BLaER1 (cell line): ENCODE measurements at regions not wholly inside any gene's neighbourhood (a gene's known extent, or its start where the extent isn't known, plus 50 kb on each side); places are given as distances from the start of the nearest gene placed in this dataset.

Experiments used
- H3K27ac ChIP-seq: shearing (Covaris generic); formaldehyde crosslinking; 2 replicates; pipeline ENCODE4 v1.8.1; 2022
- H3K27me3 ChIP-seq: shearing (Covaris generic); formaldehyde crosslinking; 2 replicates; pipeline ENCODE4 v1.8.1; 2022
- H3K36me3 ChIP-seq: shearing (Covaris generic); formaldehyde crosslinking; 2 replicates; pipeline ENCODE4 v1.8.1; 2022
- H3K4me1 ChIP-seq: shearing (Covaris generic); formaldehyde crosslinking; 2 replicates; pipeline ENCODE4 v1.8.1; 2022
- H3K4me2 ChIP-seq: shearing (Covaris generic); formaldehyde crosslinking; 2 replicates; pipeline ENCODE4 v1.8.1; 2022
- H3K4me3 ChIP-seq: shearing (Covaris generic); formaldehyde crosslinking; 2 replicates; pipeline ENCODE4 v1.8.1; 2022
- H3K9ac ChIP-seq: shearing (Covaris generic); formaldehyde crosslinking; 2 replicates; pipeline ENCODE4 v1.8.1; 2022
- H3K9me3 ChIP-seq: shearing (Covaris generic); formaldehyde crosslinking; 2 replicates; pipeline ENCODE4 v1.8.1; 2022
- H4K20me1 ChIP-seq: shearing (Covaris generic); formaldehyde crosslinking; 2 replicates; pipeline ENCODE4 v1.8.1; 2022
- Cebpa-rat ChIP-seq: shearing (Covaris generic); IDR thresholded peaks from 2 replicates; pipeline ENCODE4 v1.8.1; 2022

DNA sequence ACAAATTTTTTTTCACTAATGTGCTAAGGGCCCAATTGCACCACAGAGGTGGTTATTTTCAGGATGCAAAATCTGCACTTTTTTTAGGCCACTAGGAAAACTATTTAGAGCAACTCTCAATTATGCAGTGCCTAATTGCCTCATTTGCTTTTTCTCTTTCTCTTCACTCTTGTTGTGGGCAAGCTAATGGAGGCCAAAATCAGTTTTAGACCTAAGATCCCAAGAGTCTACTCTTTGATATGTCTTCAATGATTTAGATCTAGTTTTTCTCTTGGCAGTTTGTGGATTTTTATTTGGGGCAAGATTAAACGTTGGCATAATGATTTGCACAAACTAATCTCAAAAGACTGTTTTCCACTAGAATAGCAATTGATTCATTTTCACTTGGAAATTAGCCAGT lies 1996.9 kb downstream of the LRRC4C start:
- Histone ChIP-seq H3K4me1 (no peaks in the 10 kb centered on the region), H3K27me3 (no peaks in the 10 kb centered on the region), H3K36me3 (no peaks in the 10 kb centered on the region), H3K9ac (no peak overlapping the region), H3K4me3 (no peak overlapping the region), H3K27ac (no peak overlapping the region), H3K4me2 (no peak overlapping the region), H3K9me3 (no peaks in the 10 kb centered on the region), H4K20me1 (no peaks in the 10 kb centered on the region)
- no peak for TF ChIP-seq Cebpa-rat

DNA sequence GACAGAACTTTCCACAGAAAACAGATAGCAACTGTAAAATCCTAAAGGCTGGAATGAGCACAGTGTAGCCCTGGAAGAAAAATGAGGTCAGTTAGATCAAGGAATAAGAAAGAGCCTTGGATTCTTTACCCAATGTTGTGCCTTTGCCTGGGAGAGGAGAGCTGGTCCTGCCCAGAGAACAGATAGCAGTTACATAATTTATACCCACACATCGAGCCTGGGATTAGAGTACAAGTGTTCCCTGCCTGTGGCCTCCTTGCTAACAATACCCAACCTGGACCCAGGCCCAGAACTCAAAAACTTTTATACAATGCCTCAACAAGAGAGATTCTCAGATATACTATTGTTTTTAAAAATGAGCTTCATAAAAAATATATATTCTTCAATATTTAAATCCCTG lies 1998.4 kb downstream of the LRRC4C start:
- Histone ChIP-seq H3K4me3 (no peak overlapping the region), H3K9ac (no peak overlapping the region), H3K4me2 (no peak overlapping the region), H4K20me1 (no peaks in the 10 kb centered on the region), H3K27me3 (no peaks in the 10 kb centered on the region), H3K27ac (no peak overlapping the region), H3K36me3 (no peaks in the 10 kb centered on the region), H3K4me1 (no peaks in the 10 kb centered on the region), H3K9me3 (no peaks in the 10 kb centered on the region)
- no peak for TF ChIP-seq Cebpa-rat

- Histone ChIP-seq H3K27me3 (no peaks in the 10 kb centered on the region), H3K36me3 (no peaks in the 10 kb centered on the region), H3K9ac (no peak overlapping the region), H4K20me1 (no peaks in the 10 kb centered on the region), H3K9me3 (no peaks in the 10 kb centered on the region), H3K27ac (no peak overlapping the region), H3K4me3 (no peak overlapping the region), H3K4me2 (no peak overlapping the region), H3K4me1 (no peaks in the 10 kb centered on the region)
- no peak for TF ChIP-seq Cebpa-rat
Measured at GRCh38 chr11:39459606-39460005, 1999.8 kb downstream of the LRRC4C start.

- Histone ChIP-seq H4K20me1 (no peaks in the 10 kb centered on the region), H3K27me3 (no peaks in the 10 kb centered on the region), H3K4me1 (no peaks in the 10 kb centered on the region), H3K27ac (no peak overlapping the region), H3K4me2 (no peak overlapping the region), H3K9me3 (no peaks in the 10 kb centered on the region), H3K4me3 (no peak overlapping the region), H3K36me3 (no peaks in the 10 kb centered on the region), H3K9ac (no peak overlapping the region)
- no peak for TF ChIP-seq Cebpa-rat
Measured at GRCh38 chr11:39458481-39458880, 2001.0 kb downstream of the LRRC4C start.

GRCh38 chr11:39443424-39444022 lies 2015.9 kb downstream of the LRRC4C start:
- Histone ChIP-seq H3K4me2 (no peak overlapping the region), H3K4me3 (no peak overlapping the region), H3K27ac (no peak overlapping the region), H3K27me3 (no peaks in the 10 kb centered on the region), H3K9me3 (peaks cover 7% of the 10 kb centered on the region), H3K9ac (no peak overlapping the region), H3K36me3 (no peaks in the 10 kb centered on the region), H4K20me1 (no peaks in the 10 kb centered on the region), H3K4me1 (no peaks in the 10 kb centered on the region)
- TF ChIP-seq Cebpa-rat, result no peak

- Histone ChIP-seq H3K9me3 (peaks cover 7% of the 10 kb centered on the region), H3K27ac (no peak overlapping the region), H3K9ac (no peak overlapping the region), H3K27me3 (no peaks in the 10 kb centered on the region), H3K36me3 (no peaks in the 10 kb centered on the region), H3K4me1 (no peaks in the 10 kb centered on the region), H3K4me2 (no peak overlapping the region), H4K20me1 (no peaks in the 10 kb centered on the region), H3K4me3 (no peak overlapping the region)
- TF ChIP-seq Cebpa-rat, result no peak
Measured at GRCh38 chr11:39442177-39442576, 2017.3 kb downstream of the LRRC4C start.

GRCh38 chr11:39435641-39436040 lies 2023.8 kb downstream of the LRRC4C start:
- Histone ChIP-seq H4K20me1 (no peaks in the 10 kb centered on the region), H3K4me1 (peaks cover 6% of the 10 kb centered on the region; the same call in 1 of the 2 replicates), H3K27me3 (no peaks in the 10 kb centered on the region), H3K4me2 (no peak overlapping the region), H3K36me3 (no peaks in the 10 kb centered on the region), H3K9me3 (no peaks in the 10 kb centered on the region), H3K4me3 (no peak overlapping the region), H3K9ac (no peak overlapping the region), H3K27ac (no peak overlapping the region)
- no peak for TF ChIP-seq Cebpa-rat

DNA sequence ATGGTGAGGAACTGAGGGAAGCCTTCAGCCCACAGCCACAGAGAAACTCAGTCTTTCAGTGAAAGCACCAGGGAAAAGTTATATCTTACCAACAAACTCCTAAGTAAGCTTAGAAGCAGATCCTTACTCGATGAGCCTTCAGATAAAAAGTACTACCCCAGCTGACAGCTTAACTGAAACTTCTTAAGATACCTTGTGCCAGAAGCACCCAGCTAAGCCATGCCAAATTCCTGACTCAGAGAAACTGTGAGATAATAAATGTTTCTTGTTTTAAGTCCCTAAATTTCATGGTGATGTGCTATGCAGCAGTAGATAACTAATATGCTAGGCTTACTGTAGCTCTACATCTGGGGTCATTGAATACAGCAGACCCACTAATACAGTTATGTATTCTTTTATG lies 2025.0 kb downstream of the LRRC4C start:
- Histone ChIP-seq H3K27me3 (no peaks in the 10 kb centered on the region), H4K20me1 (no peaks in the 10 kb centered on the region), H3K36me3 (no peaks in the 10 kb centered on the region), H3K9ac (no peak overlapping the region), H3K4me3 (no peak overlapping the region), H3K4me1 (peaks cover 6% of the 10 kb centered on the region; the same call in 1 of the 2 replicates), H3K27ac (no peak overlapping the region), H3K9me3 (no peaks in the 10 kb centered on the region), H3K4me2 (no peak overlapping the region)
- TF ChIP-seq Cebpa-rat, result no peak

DNA sequence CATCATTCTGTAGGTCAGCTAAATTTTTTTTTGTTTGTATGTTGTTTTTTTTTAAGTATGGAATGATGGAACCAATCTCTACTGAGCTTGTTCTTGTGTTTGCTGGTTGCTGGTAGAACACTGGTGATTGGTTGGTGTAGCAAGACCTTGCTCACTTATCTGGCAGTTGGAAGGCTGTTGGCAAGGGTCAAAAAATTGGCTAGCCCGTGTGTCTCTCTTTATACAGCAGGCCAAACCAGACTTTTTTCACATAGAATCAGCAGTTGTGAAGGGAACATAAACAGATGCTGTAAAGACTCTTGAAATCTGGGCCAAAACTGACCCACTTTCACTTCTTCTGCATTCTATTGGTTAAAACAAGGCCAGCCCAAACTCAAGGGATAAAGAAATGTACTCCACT lies 2026.5 kb downstream of the LRRC4C start:
- no peak for TF ChIP-seq Cebpa-rat
- Histone ChIP-seq H3K27me3 (no peaks in the 10 kb centered on the region), H3K9me3 (no peaks in the 10 kb centered on the region), H3K4me2 (no peak overlapping the region), H3K4me3 (no peak overlapping the region), H4K20me1 (no peaks in the 10 kb centered on the region), H3K4me1 (peaks cover 6% of the 10 kb centered on the region; the same call in 1 of the 2 replicates), H3K36me3 (no peaks in the 10 kb centered on the region), H3K9ac (no peak overlapping the region), H3K27ac (no peak overlapping the region)

DNA sequence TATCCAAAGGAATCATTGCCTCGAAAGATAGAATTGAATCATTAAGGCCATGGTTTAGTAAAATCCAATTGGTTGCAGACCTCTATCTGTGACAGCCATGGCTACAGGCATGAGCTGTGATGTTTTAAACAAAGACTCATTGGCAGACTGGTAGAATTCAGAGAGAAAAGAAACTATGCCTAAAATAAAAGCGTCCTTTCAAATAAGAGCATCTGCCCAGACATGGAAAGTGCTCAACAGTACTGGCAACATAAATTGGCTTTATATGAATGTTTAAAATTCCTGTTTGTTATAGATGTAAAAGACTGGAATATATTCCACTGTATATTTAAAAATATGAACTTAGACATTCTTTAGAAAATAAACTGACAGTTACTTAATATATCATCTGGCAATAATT lies 2034.2 kb downstream of the LRRC4C start:
- no peaks in the 10 kb centered on the region for H3K36me3 ChIP-seq
- no peak overlapping the region for H3K9ac ChIP-seq
- H3K9me3 ChIP-seq, result no peaks in the 10 kb centered on the region
- H3K27me3 ChIP-seq, result no peaks in the 10 kb centered on the region
- no peak overlapping the region for H3K4me3 ChIP-seq
- no peaks in the 10 kb centered on the region for H4K20me1 ChIP-seq
- no peak for TF ChIP-seq Cebpa-rat
- no peak overlapping the region for H3K4me2 ChIP-seq
- H3K4me1 ChIP-seq, result no peaks in the 10 kb centered on the region
- no peak overlapping the region for H3K27ac ChIP-seq

GRCh38 chr11:39412117-39412516 lies 2047.3 kb downstream of the LRRC4C start:
- no peaks in the 10 kb centered on the region for H3K27me3 ChIP-seq
- H3K4me3 ChIP-seq, result no peak overlapping the region
- no peaks in the 10 kb centered on the region for H3K4me1 ChIP-seq
- H3K4me2 ChIP-seq, result no peak overlapping the region
- no peak overlapping the region for H3K9ac ChIP-seq
- no peak for TF ChIP-seq Cebpa-rat
- H4K20me1 ChIP-seq, result no peaks in the 10 kb centered on the region
- H3K36me3 ChIP-seq, result no peaks in the 10 kb centered on the region
- no peak overlapping the region for H3K27ac ChIP-seq
- no peaks in the 10 kb centered on the region for H3K9me3 ChIP-seq
